CD8-positive, alpha-beta memory T cell (primary cell): ENCODE measurements at regions not wholly inside any gene's neighbourhood (a gene's known extent, or its start where the extent isn't known, plus 50 kb on each side); places are given as distances from the start of the nearest gene placed in this dataset.

ENCODE experiments used
- CTCF ChIA-PET: fragments of 350-600 bp; sonication (Branson Sonifier 250); formaldehyde crosslinking; loops from one replicate; lab custom pipeline; 2021; ENCODE audit warnings: antibody characterized with exemption; lab: Charles Lee
- POLR2A ChIA-PET: fragments of 350-600 bp; sonication (Branson Sonifier 250); formaldehyde crosslinking; loops from one replicate; lab custom pipeline; 2021; ENCODE audit warnings: antibody characterized with exemption; lab: Charles Lee
- DNase-seq, 5 donors: peaks; one replicate each; pipeline versions ENCODE4 v3.0.0 to v3.0.0-alpha.2; 2020 to 2022; ENCODE audit warnings: mixed read lengths in 1 of 5
- H3K27ac ChIP-seq: one replicate; pipeline ENCODE4 v1.7.0; 2013; ENCODE audit warnings: low read depth, mild to moderate bottlenecking, low read length, moderate library complexity
- H3K27me3 ChIP-seq: 2 replicates; pipeline ENCODE4 v1.7.0; 2013; ENCODE audit warnings: low read length, mild to moderate bottlenecking; ENCODE audit not compliant: insufficient read depth, poor library complexity, severe bottlenecking
- H3K36me3 ChIP-seq: 2 replicates; pipeline ENCODE4 v1.7.0; 2013; ENCODE audit warnings: mild to moderate bottlenecking, low read length, moderate library complexity; ENCODE audit not compliant: insufficient read depth
- H3K4me1 ChIP-seq: 2 replicates; pipeline ENCODE4 v1.7.0; 2013; ENCODE audit warnings: mild to moderate bottlenecking, low read length, moderate library complexity; ENCODE audit not compliant: insufficient read depth
- H3K4me3 ChIP-seq: 2 replicates; pipeline ENCODE4 v1.7.0; 2013; ENCODE audit warnings: mild to moderate bottlenecking, low read length
- H3K9me3 ChIP-seq: 2 replicates; pipeline ENCODE4 v1.7.0; 2013; ENCODE audit warnings: mild to moderate bottlenecking, low read length
- H3K27ac Mint-ChIP-seq, 8 donors: one replicate each; pipeline ENCODE4 v1.8.0; 2020 to 2021; ENCODE audit warnings: mixed read lengths in 8 of 8, mild to moderate bottlenecking in 6 of 8, inconsistent platforms in 3 of 8, moderate library complexity in 3 of 8
- H3K27me3 Mint-ChIP-seq, 2 donors: one replicate each; pipeline ENCODE4 v1.8.0; 2020 to 2021; ENCODE audit warnings: mixed read lengths in 2 of 2, mild to moderate bottlenecking in 1 of 2, moderate library complexity in 1 of 2
- H3K36me3 Mint-ChIP-seq, 3 donors: one replicate each; pipeline ENCODE4 v1.8.0; 2020 to 2021; ENCODE audit warnings: mixed read lengths in 3 of 3, inconsistent platforms in 1 of 3, mild to moderate bottlenecking in 1 of 3
- H3K4me1 Mint-ChIP-seq, 3 donors: one replicate each; pipeline ENCODE4 v1.8.0; 2020 to 2021; ENCODE audit warnings: mixed read lengths in 3 of 3, inconsistent platforms in 1 of 3, mild to moderate bottlenecking in 1 of 3
- H3K4me3 Mint-ChIP-seq, 7 donors: one replicate each; pipeline ENCODE4 v1.8.0; 2020 to 2021; ENCODE audit warnings: mixed read lengths in 7 of 7, mild to moderate bottlenecking in 6 of 7, moderate library complexity in 4 of 7, inconsistent platforms in 2 of 7
- H3K9me3 Mint-ChIP-seq, 5 donors: one replicate each; pipeline ENCODE4 v1.8.0; 2020 to 2022; ENCODE audit warnings: mixed read lengths in 5 of 5, mild to moderate bottlenecking in 3 of 5, moderate library complexity in 2 of 5, inconsistent platforms in 1 of 5

- Mint-ChIP-seq H3K4me1 (no peaks in the 10 kb centered on the region), H3K27ac (no peak overlapping the region), H3K9me3 (peaks cover 2 to 14% (median 7%) of the 10 kb centered on the region in 5 donors), H3K27me3 (peaks cover 0 to 4% of the 10 kb centered on the region in 2 donors), H3K36me3 (no peaks in the 10 kb centered on the region), H3K4me3 (no peak overlapping the region)
- H3K9me3 ChIP-seq: no peaks in the 10 kb centered on the region
- POLR2A ChIA-PET: no interaction called here
- no peaks in the 10 kb centered on the region for H3K36me3 ChIP-seq
- peak overlapping the region; percentile 27 for H3K27ac ChIP-seq
- no peak for DNase-seq
- H3K27me3 ChIP-seq: no peaks in the 10 kb centered on the region
- no peaks in the 10 kb centered on the region for H3K4me1 ChIP-seq
- CTCF ChIA-PET: interaction anchor here (0.7 kb wide), 1 partner anchor 192 kb away, joined by 3 read pairs; no protein-coding TSS in a partner anchor
- no peak overlapping the region for H3K4me3 ChIP-seq
Observed at GRCh38 chr16:13779676-13780075, 140.3 kb upstream of the ERCC4 start.

GRCh38 chr16:13780406-13781168 lies 139.4 kb upstream of the ERCC4 start:
- no peaks in the 10 kb centered on the region for H3K4me1 ChIP-seq
- H3K27ac ChIP-seq: peak overlapping the region; percentile 27
- H3K9me3 Mint-ChIP-seq: peaks cover 5 to 14% (median 7%) of the 10 kb centered on the region in 5 donors
- H3K9me3 ChIP-seq: no peaks in the 10 kb centered on the region
- no peaks in the 10 kb centered on the region for H3K4me1 Mint-ChIP-seq
- no peaks in the 10 kb centered on the region for H3K27me3 ChIP-seq
- no peak overlapping the region for H3K27ac Mint-ChIP-seq
- POLR2A ChIA-PET: no interaction called here
- H3K4me3 ChIP-seq: no peak overlapping the region
- H3K36me3 Mint-ChIP-seq: no peaks in the 10 kb centered on the region
- DNase-seq: no peak
- no peaks in the 10 kb centered on the region for H3K36me3 ChIP-seq
- CTCF ChIA-PET: no interaction called here
- H3K4me3 Mint-ChIP-seq: no peak overlapping the region
- H3K27me3 Mint-ChIP-seq: peaks cover 0 to 4% of the 10 kb centered on the region in 2 donors

- Mint-ChIP-seq H3K4me1 (no peaks in the 10 kb centered on the region), H3K27ac (peak overlapping the region in 1 of 8 donors; percentile 26), H3K9me3 (peaks cover 5 to 11% (median 7%) of the 10 kb centered on the region in 5 donors), H3K36me3 (no peaks in the 10 kb centered on the region), H3K4me3 (no peak overlapping the region), H3K27me3 (peaks cover 0 to 4% of the 10 kb centered on the region in 2 donors)
- no peaks in the 10 kb centered on the region for H3K27me3 ChIP-seq
- no peak overlapping the region for H3K4me3 ChIP-seq
- CTCF ChIA-PET: no interaction called here
- H3K4me1 ChIP-seq: no peaks in the 10 kb centered on the region
- no peak overlapping the region for H3K27ac ChIP-seq
- POLR2A ChIA-PET: no interaction called here
- H3K9me3 ChIP-seq: no peaks in the 10 kb centered on the region
- no peaks in the 10 kb centered on the region for H3K36me3 ChIP-seq
- DNase-seq: no peak
Observed at GRCh38 chr16:13781169-13781564, 138.8 kb upstream of the ERCC4 start.

DNA sequence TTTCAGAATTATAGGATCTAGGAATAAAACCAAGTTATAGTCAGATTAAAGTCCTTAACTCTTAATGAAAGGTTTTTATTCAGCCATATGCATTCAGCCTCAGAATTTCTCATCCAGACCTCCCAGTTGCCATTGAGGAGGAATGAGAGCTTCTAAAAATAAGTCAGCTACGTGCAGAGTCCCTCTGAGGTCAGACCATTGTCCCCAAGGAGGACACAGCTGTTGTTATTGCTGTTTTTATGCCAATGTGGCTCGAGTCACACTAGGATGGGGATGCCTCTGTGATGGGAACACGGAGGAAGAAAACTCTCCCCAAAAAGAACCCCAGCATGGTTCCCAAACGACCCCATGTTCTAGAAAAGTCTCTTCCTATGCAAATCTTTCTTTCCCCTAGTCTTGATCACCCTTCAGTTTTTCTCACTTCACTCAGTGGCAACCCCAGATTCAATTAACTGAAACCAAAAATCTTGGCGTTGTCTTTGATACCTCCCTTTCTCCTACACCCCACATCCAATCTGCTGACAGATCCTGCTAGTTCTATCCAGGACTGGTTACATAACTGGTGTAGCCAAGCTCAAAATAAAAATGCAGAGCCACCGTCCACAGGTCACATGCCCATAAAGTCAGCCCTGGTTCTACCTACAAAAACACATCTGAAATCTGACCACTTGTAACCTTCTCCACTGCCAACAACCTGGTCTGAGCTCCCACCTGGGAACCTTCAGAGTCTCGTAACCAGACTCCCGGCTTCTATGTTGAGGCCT lies 138.2 kb upstream of the ERCC4 start:
- H3K27ac ChIP-seq: no peak overlapping the region
- H3K4me1 Mint-ChIP-seq: no peaks in the 10 kb centered on the region
- H3K36me3 Mint-ChIP-seq: no peaks in the 10 kb centered on the region
- H3K27ac Mint-ChIP-seq: no peak overlapping the region
- H3K27me3 ChIP-seq: no peaks in the 10 kb centered on the region
- H3K4me1 ChIP-seq: no peaks in the 10 kb centered on the region
- no peaks in the 10 kb centered on the region for H3K9me3 ChIP-seq
- ChIA-PET POLR2A (no interaction called here), CTCF (no interaction called here)
- H3K4me3 ChIP-seq: no peak overlapping the region
- H3K9me3 Mint-ChIP-seq: peaks cover 3 to 10% (median 7%) of the 10 kb centered on the region in 5 donors
- H3K36me3 ChIP-seq: no peaks in the 10 kb centered on the region
- peaks cover 0 to 4% of the 10 kb centered on the region in 2 donors for H3K27me3 Mint-ChIP-seq
- no peak overlapping the region for H3K4me3 Mint-ChIP-seq
- no peak for DNase-seq

GRCh38 chr16:13791095-13791494 lies 128.9 kb upstream of the ERCC4 start:
- no peaks in the 10 kb centered on the region for H3K4me1 Mint-ChIP-seq
- CTCF ChIA-PET: no interaction called here

GRCh38 chr16:13793841-13794409 lies 126.0 kb upstream of the ERCC4 start:
- no peaks in the 10 kb centered on the region for H3K4me1 ChIP-seq
- H3K9me3 Mint-ChIP-seq: peaks cover 0 to 11% (median 3%) of the 10 kb centered on the region in 5 donors
- H3K27me3 Mint-ChIP-seq: peaks cover 5 to 7% of the 10 kb centered on the region in 2 donors
- POLR2A ChIA-PET: no interaction called here
- H3K36me3 Mint-ChIP-seq: no peaks in the 10 kb centered on the region
- H3K9me3 ChIP-seq: no peaks in the 10 kb centered on the region
- H3K36me3 ChIP-seq: no peaks in the 10 kb centered on the region
- CTCF ChIA-PET: no interaction called here
- no peak overlapping the region for H3K27ac ChIP-seq
- H3K27ac Mint-ChIP-seq: no peak overlapping the region
- DNase-seq: no peak
- no peak overlapping the region for H3K4me3 Mint-ChIP-seq
- H3K27me3 ChIP-seq: no peaks in the 10 kb centered on the region
- H3K4me3 ChIP-seq: no peak overlapping the region
- H3K4me1 Mint-ChIP-seq: no peaks in the 10 kb centered on the region

More at GRCh38 chr16:13791095-13791494, 128.9 kb upstream of the ERCC4 start:
- no peaks in the 10 kb centered on the region for H3K36me3 ChIP-seq
- no peak for DNase-seq
- Mint-ChIP-seq H3K4me3 (no peak overlapping the region), H3K27ac (no peak overlapping the region), H3K27me3 (peaks cover 5 to 7% of the 10 kb centered on the region in 2 donors), H3K9me3 (peaks cover 0 to 11% (median 3%) of the 10 kb centered on the region in 5 donors), H3K36me3 (no peaks in the 10 kb centered on the region)
- H3K4me1 ChIP-seq: no peaks in the 10 kb centered on the region
- POLR2A ChIA-PET: no interaction called here
- H3K27me3 ChIP-seq: no peaks in the 10 kb centered on the region
- H3K4me3 ChIP-seq: no peak overlapping the region
- no peak overlapping the region for H3K27ac ChIP-seq
- H3K9me3 ChIP-seq: no peaks in the 10 kb centered on the region

DNA sequence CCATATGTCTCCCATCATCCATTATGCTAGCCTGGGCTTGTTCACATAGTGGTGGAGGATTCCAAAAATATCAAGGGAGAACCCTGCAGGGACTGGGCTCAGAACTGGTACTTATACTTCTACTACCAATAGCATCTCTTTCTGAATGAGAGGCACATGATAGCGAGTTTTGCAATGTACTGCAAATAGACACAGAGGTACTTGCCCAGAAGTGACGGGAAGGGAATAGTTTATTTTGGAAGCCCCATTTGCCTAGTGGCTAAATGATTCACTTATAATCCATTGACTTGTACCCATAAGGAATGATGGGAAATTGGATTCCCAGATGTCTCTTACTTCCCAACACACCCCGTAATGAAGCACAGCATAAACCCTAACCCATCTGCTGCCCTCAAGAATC lies 124.8 kb upstream of the ERCC4 start:
- Mint-ChIP-seq H3K36me3 (no peaks in the 10 kb centered on the region), H3K4me3 (no peak overlapping the region), H3K27ac (no peak overlapping the region), H3K9me3 (peaks cover 0 to 11% (median 3%) of the 10 kb centered on the region in 5 donors), H3K27me3 (peaks cover 5 to 7% of the 10 kb centered on the region in 2 donors), H3K4me1 (no peaks in the 10 kb centered on the region)
- H3K27ac ChIP-seq: no peak overlapping the region
- no peaks in the 10 kb centered on the region for H3K4me1 ChIP-seq
- ChIA-PET POLR2A (no interaction called here), CTCF (no interaction called here)
- H3K36me3 ChIP-seq: no peaks in the 10 kb centered on the region
- DNase-seq: no peak
- H3K9me3 ChIP-seq: no peaks in the 10 kb centered on the region
- no peaks in the 10 kb centered on the region for H3K27me3 ChIP-seq
- H3K4me3 ChIP-seq: no peak overlapping the region

DNA sequence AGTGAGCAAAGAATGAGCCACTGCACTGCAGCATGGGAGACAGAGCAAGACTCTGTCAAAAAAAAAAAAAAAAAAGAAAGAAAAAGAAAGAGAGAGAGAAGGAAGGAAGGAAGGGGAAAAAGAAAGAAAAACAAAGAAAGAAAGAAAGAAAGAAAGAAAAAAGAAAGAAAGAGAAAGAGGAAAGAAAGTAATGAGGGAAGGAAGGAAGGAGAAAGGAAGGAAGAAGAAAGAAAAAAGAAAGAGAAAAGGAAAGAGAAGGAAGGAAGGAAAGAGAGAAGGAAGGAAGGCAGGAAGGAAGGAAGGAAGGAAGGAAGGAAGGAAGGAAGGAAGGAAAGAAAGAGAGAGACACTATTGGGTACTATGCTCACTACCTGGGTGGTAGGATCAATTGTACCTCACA lies 122.2 kb upstream of the ERCC4 start:
- no peak overlapping the region for H3K4me3 ChIP-seq
- ChIA-PET CTCF (no interaction called here), POLR2A (no interaction called here)
- H3K4me1 Mint-ChIP-seq: no peaks in the 10 kb centered on the region
- H3K4me1 ChIP-seq: no peaks in the 10 kb centered on the region
- DNase-seq: no peak
- no peak overlapping the region for H3K27ac ChIP-seq
- peaks cover 0 to 2% (median 0%) of the 10 kb centered on the region in 5 donors for H3K9me3 Mint-ChIP-seq
- no peak overlapping the region for H3K4me3 Mint-ChIP-seq
- H3K36me3 Mint-ChIP-seq: no peaks in the 10 kb centered on the region
- no peaks in the 10 kb centered on the region for H3K27me3 ChIP-seq
- H3K27ac Mint-ChIP-seq: no peak overlapping the region
- no peaks in the 10 kb centered on the region for H3K36me3 ChIP-seq
- H3K27me3 Mint-ChIP-seq: peaks cover 4 to 7% of the 10 kb centered on the region in 2 donors
- H3K9me3 ChIP-seq: no peaks in the 10 kb centered on the region
